IPS-15b (cell line): ENCODE measurements at regions not wholly inside any gene's neighbourhood (a gene's known extent, or its start where the extent isn't known, plus 50 kb on each side); places are given as distances from the start of the nearest gene placed in this dataset.

Experiments used
- H3K27me3 ChIP-seq: one replicate; pipeline ENCODE4 v1.6.1; 2013; ENCODE audit warnings: low read length; ENCODE audit not compliant: control insufficient read depth, insufficient read depth
- H3K36me3 ChIP-seq: one replicate; pipeline ENCODE4 v1.6.1; 2013; ENCODE audit warnings: low read length; ENCODE audit not compliant: control insufficient read depth, insufficient read depth
- H3K4me1 ChIP-seq: one replicate; pipeline ENCODE4 v1.6.1; 2013; ENCODE audit warnings: mild to moderate bottlenecking, low read length; ENCODE audit not compliant: control insufficient read depth, insufficient read depth
- H3K4me3 ChIP-seq: one replicate; pipeline ENCODE4 v1.5.1; 2013; ENCODE audit warnings: low read depth, low read length
- H3K9ac ChIP-seq: one replicate; pipeline ENCODE4 v1.6.1; 2013; ENCODE audit warnings: low read depth, mild to moderate bottlenecking, low read length
- H3K9me3 ChIP-seq: one replicate; pipeline ENCODE4 v1.6.1; 2013; ENCODE audit warnings: mild to moderate bottlenecking, low read length; ENCODE audit not compliant: control insufficient read depth, insufficient read depth

GRCh38 chr5:2011481-2012411, 129.0 kb upstream of the IRX4 start:
- H3K27me3 ChIP-seq: no peaks in the 10 kb centered on the region
- no peaks in the 10 kb centered on the region for H3K4me1 ChIP-seq
- H3K4me3 ChIP-seq: no peak overlapping the region
- no peak overlapping the region for H3K9ac ChIP-seq
- no peaks in the 10 kb centered on the region for H3K36me3 ChIP-seq
- no peaks in the 10 kb centered on the region for H3K9me3 ChIP-seq

DNA sequence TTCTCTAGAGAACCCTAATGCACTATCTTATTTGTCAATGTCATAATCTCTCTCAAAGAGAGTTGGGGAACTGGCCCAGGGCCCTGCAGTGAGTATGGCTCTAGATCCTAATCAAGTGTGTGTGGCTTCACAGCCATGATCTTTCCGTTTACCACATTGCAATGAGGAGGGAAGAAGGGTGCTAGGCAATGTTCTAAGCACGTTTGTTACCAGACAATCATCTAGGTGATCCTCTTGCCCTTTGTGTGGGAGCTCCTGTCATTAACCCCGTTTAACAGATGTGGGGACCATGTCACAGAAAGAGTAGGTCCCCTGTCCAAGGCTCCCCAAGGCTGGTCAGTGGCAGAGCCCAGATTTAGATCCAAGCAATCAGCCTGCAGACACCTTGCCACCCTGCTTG, 128.2 kb upstream of the IRX4 start:
- Histone ChIP-seq H3K36me3 (no peaks in the 10 kb centered on the region), H3K9me3 (no peaks in the 10 kb centered on the region), H3K4me3 (no peak overlapping the region), H3K27me3 (no peaks in the 10 kb centered on the region), H3K9ac (no peak overlapping the region), H3K4me1 (no peaks in the 10 kb centered on the region)

DNA sequence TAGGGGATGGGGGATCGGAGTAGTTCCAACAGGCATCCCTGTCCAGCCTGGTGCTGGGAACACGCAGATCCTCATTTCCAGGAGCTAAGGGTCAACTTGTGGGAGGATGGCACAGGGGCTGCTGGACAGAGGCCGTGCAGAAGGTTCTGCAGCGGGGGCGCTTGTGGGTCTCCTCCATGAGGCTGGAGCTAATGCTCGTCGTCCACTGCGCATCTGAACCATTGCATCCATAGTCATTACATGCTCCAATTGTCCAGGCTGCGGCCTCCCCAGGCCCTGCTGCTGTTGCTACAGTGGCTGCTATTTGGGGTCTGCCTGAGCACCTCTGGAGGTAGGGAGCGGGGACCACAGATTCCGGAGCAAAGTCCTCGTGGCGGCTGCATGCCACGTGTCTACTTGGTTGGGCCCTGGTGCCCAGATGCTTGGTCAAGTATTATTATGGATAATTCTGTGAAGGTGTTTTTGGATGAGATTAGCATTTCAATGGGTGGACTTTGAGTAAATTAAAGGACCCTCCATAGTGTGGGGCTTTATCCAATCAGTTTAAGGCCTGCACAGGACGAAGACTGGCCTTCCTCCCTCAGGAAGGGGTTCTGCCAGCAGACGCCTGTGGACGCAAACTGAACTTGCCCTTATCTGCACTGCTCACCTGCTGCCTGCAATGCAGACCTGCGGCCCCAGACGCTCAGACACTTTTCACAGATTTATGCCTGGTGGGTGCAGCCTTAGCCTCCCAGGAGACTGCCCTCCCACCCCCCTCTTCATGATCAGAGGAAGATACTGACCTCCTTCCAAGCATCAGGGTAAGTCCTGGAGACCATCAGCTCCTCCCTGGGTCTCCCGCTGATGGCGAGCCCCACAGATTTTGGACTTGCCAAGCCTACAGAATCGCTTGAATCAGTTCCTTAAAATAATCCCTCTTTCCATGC, 127.5 kb upstream of the IRX4 start:
- Histone ChIP-seq H3K9me3 (no peaks in the 10 kb centered on the region), H3K4me3 (no peak overlapping the region), H3K36me3 (no peaks in the 10 kb centered on the region), H3K4me1 (no peaks in the 10 kb centered on the region), H3K27me3 (no peaks in the 10 kb centered on the region), H3K9ac (no peak overlapping the region)

GRCh38 chr5:2008851-2009629, 126.3 kb upstream of the IRX4 start:
- no peak overlapping the region for H3K9ac ChIP-seq
- H3K4me1 ChIP-seq: no peaks in the 10 kb centered on the region
- H3K27me3 ChIP-seq: no peaks in the 10 kb centered on the region
- no peaks in the 10 kb centered on the region for H3K9me3 ChIP-seq
- H3K36me3 ChIP-seq: no peaks in the 10 kb centered on the region
- H3K4me3 ChIP-seq: no peak overlapping the region

- Histone ChIP-seq H3K36me3 (no peaks in the 10 kb centered on the region), H3K9me3 (no peaks in the 10 kb centered on the region), H3K27me3 (no peaks in the 10 kb centered on the region), H3K9ac (no peak overlapping the region), H3K4me3 (no peak overlapping the region), H3K4me1 (no peaks in the 10 kb centered on the region)
These were observed 125.3 kb upstream of the IRX4 start for GRCh38 chr5:2007878-2008501.

- no peaks in the 10 kb centered on the region for H3K27me3 ChIP-seq
- no peaks in the 10 kb centered on the region for H3K9me3 ChIP-seq
- H3K4me1 ChIP-seq: no peaks in the 10 kb centered on the region
- no peak overlapping the region for H3K4me3 ChIP-seq
- no peak overlapping the region for H3K9ac ChIP-seq
- H3K36me3 ChIP-seq: no peaks in the 10 kb centered on the region
These were observed 124.8 kb upstream of the IRX4 start for GRCh38 chr5:2007496-2007877.

- no peak overlapping the region for H3K4me3 ChIP-seq
- no peaks in the 10 kb centered on the region for H3K27me3 ChIP-seq
- no peaks in the 10 kb centered on the region for H3K9me3 ChIP-seq
- no peaks in the 10 kb centered on the region for H3K36me3 ChIP-seq
- no peaks in the 10 kb centered on the region for H3K4me1 ChIP-seq
- H3K9ac ChIP-seq: no peak overlapping the region
These were observed 124.2 kb upstream of the IRX4 start for GRCh38 chr5:2006971-2007291.

GRCh38 chr5:2006193-2006970, 123.7 kb upstream of the IRX4 start:
- Histone ChIP-seq H3K36me3 (no peaks in the 10 kb centered on the region), H3K4me3 (no peak overlapping the region), H3K27me3 (no peaks in the 10 kb centered on the region), H3K9me3 (no peaks in the 10 kb centered on the region), H3K4me1 (no peaks in the 10 kb centered on the region), H3K9ac (no peak overlapping the region)

GRCh38 chr5:2005101-2006041, 122.6 kb upstream of the IRX4 start:
- Histone ChIP-seq H3K4me1 (no peaks in the 10 kb centered on the region), H3K36me3 (no peaks in the 10 kb centered on the region), H3K27me3 (no peaks in the 10 kb centered on the region), H3K9ac (no peak overlapping the region), H3K9me3 (no peaks in the 10 kb centered on the region), H3K4me3 (no peak overlapping the region)

DNA sequence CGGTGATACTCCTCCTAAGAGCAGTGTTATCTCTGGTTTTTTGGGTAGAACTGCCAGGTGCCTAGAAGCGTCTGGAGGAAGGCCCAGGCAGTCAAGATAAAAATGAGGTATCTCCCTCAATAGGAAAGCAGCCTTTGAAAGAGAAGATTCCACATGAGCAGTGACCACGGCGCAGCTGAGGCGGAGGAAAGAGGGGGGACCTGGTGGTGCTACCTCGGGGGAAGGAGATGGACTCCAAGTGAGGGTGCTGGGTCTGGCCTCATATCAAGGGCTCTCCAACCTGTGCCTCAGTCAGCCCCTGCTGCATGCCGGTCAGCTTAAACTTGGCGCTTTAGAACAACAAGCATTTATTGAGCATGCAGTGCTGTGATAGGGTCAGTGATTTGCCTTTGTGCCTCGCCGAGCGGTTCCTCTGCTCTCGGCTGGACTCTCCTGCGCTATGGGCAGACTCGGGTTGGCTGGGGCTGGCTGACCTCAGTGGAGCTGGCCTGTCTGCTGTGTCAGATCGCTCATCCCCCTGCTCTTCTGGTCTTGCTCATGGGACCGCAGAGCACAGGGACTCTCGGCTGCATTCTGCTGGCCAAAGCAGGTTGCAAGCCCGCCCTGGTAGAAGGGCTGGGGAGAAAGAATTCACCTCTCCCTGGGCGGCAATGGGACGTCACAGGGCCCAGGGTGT, 121.1 kb upstream of the IRX4 start:
- H3K9ac ChIP-seq: no peak overlapping the region

More for the DNA sequence above, 121.1 kb upstream of the IRX4 start:
- Histone ChIP-seq H3K4me1 (no peaks in the 10 kb centered on the region), H3K36me3 (no peaks in the 10 kb centered on the region), H3K27me3 (no peaks in the 10 kb centered on the region), H3K9me3 (no peaks in the 10 kb centered on the region), H3K4me3 (no peak overlapping the region)
